ENCODE measurements at regions not wholly inside any gene's neighbourhood (a gene's known extent, or its start where the extent isn't known, plus 50 kb on each side); places are given as distances from the start of the nearest gene placed in this dataset.

- TF ChIP-seq, protein P1, sequence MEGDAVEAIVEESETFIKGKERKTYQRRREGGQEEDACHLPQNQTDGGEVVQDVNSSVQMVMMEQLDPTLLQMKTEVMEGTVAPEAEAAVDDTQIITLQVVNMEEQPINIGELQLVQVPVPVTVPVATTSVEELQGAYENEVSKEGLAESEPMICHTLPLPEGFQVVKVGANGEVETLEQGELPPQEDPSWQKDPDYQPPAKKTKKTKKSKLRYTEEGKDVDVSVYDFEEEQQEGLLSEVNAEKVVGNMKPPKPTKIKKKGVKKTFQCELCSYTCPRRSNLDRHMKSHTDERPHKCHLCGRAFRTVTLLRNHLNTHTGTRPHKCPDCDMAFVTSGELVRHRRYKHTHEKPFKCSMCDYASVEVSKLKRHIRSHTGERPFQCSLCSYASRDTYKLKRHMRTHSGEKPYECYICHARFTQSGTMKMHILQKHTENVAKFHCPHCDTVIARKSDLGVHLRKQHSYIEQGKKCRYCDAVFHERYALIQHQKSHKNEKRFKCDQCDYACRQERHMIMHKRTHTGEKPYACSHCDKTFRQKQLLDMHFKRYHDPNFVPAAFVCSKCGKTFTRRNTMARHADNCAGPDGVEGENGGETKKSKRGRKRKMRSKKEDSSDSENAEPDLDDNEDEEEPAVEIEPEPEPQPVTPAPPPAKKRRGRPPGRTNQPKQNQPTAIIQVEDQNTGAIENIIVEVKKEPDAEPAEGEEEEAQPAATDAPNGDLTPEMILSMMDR (IDR thresholded peaks at IDR 0.05 in 2 of 3, conservative IDR thresholded peaks at IDR 0.05 in 1 of 3; ENCODE audit: borderline replicate concordance in 1 of 3, insufficient read depth in 1 of 3, low read depth in 2 of 3, low read length in 2 of 3) = no peak
- no peak for TF ChIP-seq ZBTB33 (IDR thresholded peaks at IDR 0.05; ENCODE audit: extremely low read depth, insufficient replicate concordance, low read length)
- no peak for TF ChIP-seq EZH2 (IDR thresholded peaks at IDR 0.05)
- no peak for TF ChIP-seq SP1 (IDR thresholded peaks at IDR 0.05; ENCODE audit: low read depth)
- no peak for TF ChIP-seq POLR2AphosphoS5 (IDR thresholded peaks at IDR 0.05; ENCODE audit: low read depth, low read length)
- no peak for TF ChIP-seq POLR2A (IDR thresholded peaks at IDR 0.05; ENCODE audit: borderline replicate concordance, extremely low read depth, insufficient read depth, insufficient read length)
- TF ChIP-seq ZFX (IDR thresholded peaks at IDR 0.05) = no peak
- TF ChIP-seq CBX3 (IDR thresholded peaks at IDR 0.05; ENCODE audit: low read depth) = no peak
- TF ChIP-seq ZNF274 (IDR thresholded peaks at IDR 0.05; ENCODE audit: low read depth, low read length) = no peak
- TF ChIP-seq, protein P2, sequence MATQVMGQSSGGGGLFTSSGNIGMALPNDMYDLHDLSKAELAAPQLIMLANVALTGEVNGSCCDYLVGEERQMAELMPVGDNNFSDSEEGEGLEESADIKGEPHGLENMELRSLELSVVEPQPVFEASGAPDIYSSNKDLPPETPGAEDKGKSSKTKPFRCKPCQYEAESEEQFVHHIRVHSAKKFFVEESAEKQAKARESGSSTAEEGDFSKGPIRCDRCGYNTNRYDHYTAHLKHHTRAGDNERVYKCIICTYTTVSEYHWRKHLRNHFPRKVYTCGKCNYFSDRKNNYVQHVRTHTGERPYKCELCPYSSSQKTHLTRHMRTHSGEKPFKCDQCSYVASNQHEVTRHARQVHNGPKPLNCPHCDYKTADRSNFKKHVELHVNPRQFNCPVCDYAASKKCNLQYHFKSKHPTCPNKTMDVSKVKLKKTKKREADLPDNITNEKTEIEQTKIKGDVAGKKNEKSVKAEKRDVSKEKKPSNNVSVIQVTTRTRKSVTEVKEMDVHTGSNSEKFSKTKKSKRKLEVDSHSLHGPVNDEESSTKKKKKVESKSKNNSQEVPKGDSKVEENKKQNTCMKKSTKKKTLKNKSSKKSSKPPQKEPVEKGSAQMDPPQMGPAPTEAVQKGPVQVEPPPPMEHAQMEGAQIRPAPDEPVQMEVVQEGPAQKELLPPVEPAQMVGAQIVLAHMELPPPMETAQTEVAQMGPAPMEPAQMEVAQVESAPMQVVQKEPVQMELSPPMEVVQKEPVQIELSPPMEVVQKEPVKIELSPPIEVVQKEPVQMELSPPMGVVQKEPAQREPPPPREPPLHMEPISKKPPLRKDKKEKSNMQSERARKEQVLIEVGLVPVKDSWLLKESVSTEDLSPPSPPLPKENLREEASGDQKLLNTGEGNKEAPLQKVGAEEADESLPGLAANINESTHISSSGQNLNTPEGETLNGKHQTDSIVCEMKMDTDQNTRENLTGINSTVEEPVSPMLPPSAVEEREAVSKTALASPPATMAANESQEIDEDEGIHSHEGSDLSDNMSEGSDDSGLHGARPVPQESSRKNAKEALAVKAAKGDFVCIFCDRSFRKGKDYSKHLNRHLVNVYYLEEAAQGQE (IDR thresholded peaks at IDR 0.05; ENCODE audit: low read depth) = no peak
- TF ChIP-seq JUND (IDR thresholded peaks at IDR 0.05) = no peak
- TF ChIP-seq MAX (IDR thresholded peaks at IDR 0.05) = no peak
- no peak for TF ChIP-seq EZH2phosphoT487 (IDR thresholded peaks at IDR 0.05; ENCODE audit: borderline replicate concordance)
These were observed 97.3 kb upstream of the MAFB start for GRCh38 chr20:40786336-40786735.
